GM12892 (cell line): ENCODE measurements at regions not wholly inside any gene's neighbourhood (a gene's known extent, or its start where the extent isn't known, plus 50 kb on each side); places are given as distances from the start of the nearest gene placed in this dataset.

Experiments used
- POLR2A ChIP-seq: IDR thresholded peaks from 2 replicates; pipeline ENCODE4 v1.6.1; 2011; ENCODE audit warnings: low read depth, low read length, control low read depth
- POLR2AphosphoS5 ChIP-seq: IDR thresholded peaks from 2 replicates; pipeline ENCODE4 v1.6.1; 2011; ENCODE audit warnings: low read depth, low read length, control low read depth

DNA sequence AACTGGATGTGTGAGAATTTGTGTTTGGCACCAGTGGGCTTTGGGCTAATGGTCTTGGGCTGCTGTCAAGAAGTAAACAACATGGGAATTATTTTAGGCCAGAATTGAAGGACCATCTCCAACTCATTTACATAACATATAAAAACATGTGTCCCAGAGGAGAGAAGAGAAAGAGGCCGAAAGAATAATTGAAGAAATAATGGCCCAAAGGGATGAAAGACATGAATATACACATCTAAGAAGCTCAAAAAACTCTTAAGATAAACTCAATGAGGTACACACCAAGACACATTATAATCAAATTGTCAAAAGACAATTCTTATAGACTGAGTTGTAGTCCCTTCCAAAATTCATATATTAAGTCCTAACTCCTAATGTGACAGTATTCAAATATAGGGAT lies 56.1 kb upstream of the SCAF11 start:
- no peak for TF ChIP-seq POLR2AphosphoS5
- no peak for TF ChIP-seq POLR2A
